ENCODE measurements at regions not wholly inside any gene's neighbourhood (a gene's known extent, or its start where the extent isn't known, plus 50 kb on each side); places are given as distances from the start of the nearest gene placed in this dataset.

DNA sequence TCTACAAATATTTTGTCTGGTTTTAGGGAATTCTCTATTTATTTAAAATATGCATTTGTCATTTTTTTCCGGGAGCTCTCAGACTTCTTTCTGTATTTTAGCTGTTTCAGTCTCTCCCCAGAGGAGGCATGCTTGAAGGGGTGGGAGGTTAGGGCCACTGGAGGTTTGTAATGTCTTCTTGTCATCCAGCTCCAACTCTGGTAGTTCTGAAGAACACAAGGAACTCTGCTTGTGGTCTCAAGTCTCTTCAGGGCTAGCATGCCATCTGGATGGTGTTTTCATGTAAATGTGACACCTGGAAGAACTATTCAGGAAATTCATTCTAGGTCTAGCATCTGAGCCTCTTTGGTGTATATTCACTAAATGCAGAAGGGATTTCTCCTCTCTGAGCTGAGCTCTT, 518.4 kb upstream of the DCC start:
- Histone ChIP-seq H3K9me3 (replicated peaks; ENCODE audit: low read length) (peaks cover 3% of the 10 kb centered on the region), H3K36me3 (ENCODE audit: insufficient read depth, low read length) (no peaks in the 10 kb centered on the region), H3K4me1 (ENCODE audit: control insufficient read depth, insufficient read depth, low read length) (no peaks in the 10 kb centered on the region), H3K4me3 (ENCODE audit: low read length) (no peak overlapping the region), H3K4me2 (ENCODE audit: low read length) (no peak overlapping the region), H3K9ac (ENCODE audit: low read depth, low read length) (no peak overlapping the region), H3K27me3 (ENCODE audit: control insufficient read depth, insufficient read depth, low read length) (no peaks in the 10 kb centered on the region)

DNA sequence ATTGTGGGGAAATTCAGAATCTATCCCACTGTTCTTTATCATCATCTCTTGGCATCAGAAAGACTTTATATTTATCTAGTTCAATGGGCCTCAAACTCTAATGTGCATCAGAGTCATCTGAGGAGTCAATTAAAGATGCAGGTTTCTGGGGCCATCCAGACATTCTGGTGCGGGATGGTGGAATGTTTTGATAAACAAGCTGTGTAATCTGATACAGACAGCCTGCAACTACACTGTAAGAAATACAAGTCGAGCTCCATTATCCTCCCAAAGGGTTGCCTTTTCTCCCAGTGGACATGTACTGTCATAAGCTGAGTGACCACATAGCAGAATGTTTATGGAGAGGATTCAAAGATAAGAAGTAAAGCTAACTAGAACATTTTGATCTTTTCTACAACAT, 515.3 kb upstream of the DCC start:
- H3K4me3 ChIP-seq (ENCODE audit: low read length), result no peak overlapping the region
- no peaks in the 10 kb centered on the region for H3K4me1 ChIP-seq (ENCODE audit: control insufficient read depth, insufficient read depth, low read length)
- H3K27me3 ChIP-seq (ENCODE audit: control insufficient read depth, insufficient read depth, low read length), result no peaks in the 10 kb centered on the region
- peaks cover 3% of the 10 kb centered on the region for H3K9me3 ChIP-seq (replicated peaks; ENCODE audit: low read length)
- H3K36me3 ChIP-seq (ENCODE audit: insufficient read depth, low read length), result no peaks in the 10 kb centered on the region
- no peak overlapping the region for H3K9ac ChIP-seq (ENCODE audit: low read depth, low read length)
- no peak overlapping the region for H3K4me2 ChIP-seq (ENCODE audit: low read length)

DNA sequence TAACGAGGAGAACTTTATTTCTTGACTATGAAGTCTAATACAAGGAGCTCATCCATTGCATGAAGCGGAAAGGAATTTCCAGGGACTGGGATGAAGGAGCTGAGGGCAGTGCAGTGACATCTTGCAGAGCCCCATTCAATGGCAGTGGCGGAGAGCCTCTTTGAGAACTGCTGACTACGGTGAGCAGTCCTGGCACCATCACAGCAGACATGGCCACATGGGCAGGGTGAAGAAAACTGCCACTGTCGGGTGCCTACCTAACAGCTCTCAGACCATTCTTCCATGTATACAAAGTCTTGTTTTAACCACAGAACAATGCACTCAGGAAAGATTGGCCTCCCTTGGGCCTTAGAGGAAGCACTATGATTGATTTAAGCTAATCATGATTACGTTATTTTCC, 506.1 kb upstream of the DCC start:
- no peak overlapping the region for H3K9ac ChIP-seq (ENCODE audit: low read depth, low read length)
- no peak overlapping the region for H3K4me3 ChIP-seq (ENCODE audit: low read length)
- no peak overlapping the region for H3K4me2 ChIP-seq (ENCODE audit: low read length)
- no peaks in the 10 kb centered on the region for H3K4me1 ChIP-seq (ENCODE audit: control insufficient read depth, insufficient read depth, low read length)
- peaks cover 3% of the 10 kb centered on the region for H3K9me3 ChIP-seq (replicated peaks; ENCODE audit: low read length)
- no peaks in the 10 kb centered on the region for H3K36me3 ChIP-seq (ENCODE audit: insufficient read depth, low read length)
- no peaks in the 10 kb centered on the region for H3K27me3 ChIP-seq (ENCODE audit: control insufficient read depth, insufficient read depth, low read length)

DNA sequence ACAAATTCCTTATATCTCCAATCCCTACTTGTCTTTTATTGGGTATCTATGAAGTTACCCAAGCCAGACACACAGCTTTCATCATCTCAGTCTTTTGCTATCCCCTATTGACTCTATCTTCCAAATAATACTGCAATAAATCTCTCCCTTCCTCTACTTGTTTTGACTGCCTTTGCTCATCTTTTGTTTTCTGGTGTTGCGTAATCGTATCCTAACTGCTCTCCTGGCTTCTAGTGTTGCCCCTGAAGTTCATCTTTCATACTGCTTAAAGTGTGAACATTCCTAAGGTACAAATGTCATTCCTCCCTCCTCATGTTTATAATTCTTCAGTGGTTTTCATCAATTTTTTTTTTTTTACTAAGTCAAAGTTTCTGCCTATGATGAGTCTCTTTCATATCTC, 491.3 kb upstream of the DCC start:
- Histone ChIP-seq H3K4me2 (ENCODE audit: low read length) (no peak overlapping the region), H3K9me3 (replicated peaks; ENCODE audit: low read length) (peaks cover 3% of the 10 kb centered on the region)

DNA sequence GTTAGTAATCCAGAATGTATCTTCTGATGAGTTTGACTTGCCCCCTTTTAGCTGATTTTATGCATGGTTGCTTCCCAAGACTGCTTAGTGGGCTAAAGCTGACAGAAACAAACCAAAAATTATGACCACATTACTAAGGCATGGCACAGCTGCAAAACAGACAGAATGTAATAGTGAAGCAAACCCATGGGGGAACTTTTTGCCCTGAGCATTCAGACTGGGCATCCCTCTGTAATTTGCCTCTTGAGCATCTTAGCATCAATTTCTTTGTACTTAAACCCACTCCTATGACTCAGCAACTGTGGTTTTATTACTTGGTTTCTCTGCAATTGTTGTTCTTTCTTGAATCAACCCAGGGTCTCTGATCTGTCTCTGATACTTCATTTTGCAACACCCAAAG, 487.3 kb upstream of the DCC start:
- no peaks in the 10 kb centered on the region for H3K36me3 ChIP-seq (ENCODE audit: insufficient read depth, low read length)
- peaks cover 3% of the 10 kb centered on the region for H3K9me3 ChIP-seq (replicated peaks; ENCODE audit: low read length)
- no peak overlapping the region for H3K9ac ChIP-seq (ENCODE audit: low read depth, low read length)
- no peaks in the 10 kb centered on the region for H3K4me1 ChIP-seq (ENCODE audit: control insufficient read depth, insufficient read depth, low read length)
- H3K27me3 ChIP-seq (ENCODE audit: control insufficient read depth, insufficient read depth, low read length), result no peaks in the 10 kb centered on the region
- H3K4me2 ChIP-seq (ENCODE audit: low read length), result no peak overlapping the region
- no peak overlapping the region for H3K4me3 ChIP-seq (ENCODE audit: low read length)

More for the DNA sequence above, 491.3 kb upstream of the DCC start:
- Histone ChIP-seq H3K4me3 (ENCODE audit: low read length) (no peak overlapping the region), H3K36me3 (ENCODE audit: insufficient read depth, low read length) (no peaks in the 10 kb centered on the region), H3K4me1 (ENCODE audit: control insufficient read depth, insufficient read depth, low read length) (no peaks in the 10 kb centered on the region), H3K9ac (ENCODE audit: low read depth, low read length) (no peak overlapping the region), H3K27me3 (ENCODE audit: control insufficient read depth, insufficient read depth, low read length) (no peaks in the 10 kb centered on the region)

DNA sequence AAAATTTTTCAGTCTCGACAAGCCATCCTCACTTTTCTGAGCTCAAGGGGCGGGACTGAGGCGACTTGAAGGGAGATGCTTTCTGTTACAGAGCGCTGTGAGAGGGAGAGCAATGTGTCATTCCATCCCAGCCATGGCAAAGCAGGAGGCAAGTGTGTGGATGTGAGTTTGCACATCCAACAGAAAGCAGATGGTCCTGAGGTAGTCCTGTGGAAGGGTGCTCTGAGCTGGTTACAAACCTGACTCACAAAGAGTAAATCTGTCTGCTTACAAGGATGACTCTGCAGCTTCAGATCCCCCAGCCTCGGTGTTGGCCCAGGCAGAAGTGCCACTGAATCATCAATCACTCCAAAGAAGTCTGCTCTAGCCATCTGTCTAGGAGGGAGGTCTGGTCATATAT, 482.0 kb upstream of the DCC start:
- H3K9me3 ChIP-seq (replicated peaks; ENCODE audit: low read length), result peaks cover 7% of the 10 kb centered on the region
- no peak overlapping the region for H3K4me3 ChIP-seq (ENCODE audit: low read length)
- no peak overlapping the region for H3K9ac ChIP-seq (ENCODE audit: low read depth, low read length)
- no peak overlapping the region for H3K4me2 ChIP-seq (ENCODE audit: low read length)
- H3K4me1 ChIP-seq (ENCODE audit: control insufficient read depth, insufficient read depth, low read length), result no peaks in the 10 kb centered on the region
- H3K36me3 ChIP-seq (ENCODE audit: insufficient read depth, low read length), result no peaks in the 10 kb centered on the region
- H3K27me3 ChIP-seq (ENCODE audit: control insufficient read depth, insufficient read depth, low read length), result no peaks in the 10 kb centered on the region

DNA sequence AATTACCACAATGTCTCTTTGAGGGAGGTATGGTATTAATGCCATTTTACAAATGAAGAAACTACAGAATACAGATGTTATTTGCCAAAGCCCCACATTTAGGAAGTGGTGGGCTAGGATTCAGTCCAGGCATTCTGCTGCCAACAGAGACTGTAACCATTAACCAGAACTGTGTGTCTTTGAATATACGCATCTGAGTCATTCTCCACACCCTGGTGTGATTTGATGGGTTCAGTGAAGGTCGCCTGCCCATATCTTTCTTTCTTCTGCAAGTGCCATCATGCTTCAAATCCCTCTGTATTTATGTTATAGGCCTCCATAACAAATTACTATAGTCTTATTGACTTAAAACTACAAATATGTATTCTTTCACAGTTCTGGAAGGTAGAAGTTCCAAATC, 479.0 kb upstream of the DCC start:
- Histone ChIP-seq H3K4me3 (ENCODE audit: low read length) (no peak overlapping the region), H3K9me3 (replicated peaks; ENCODE audit: low read length) (peaks cover 7% of the 10 kb centered on the region), H3K9ac (ENCODE audit: low read depth, low read length) (no peak overlapping the region), H3K27me3 (ENCODE audit: control insufficient read depth, insufficient read depth, low read length) (no peaks in the 10 kb centered on the region), H3K4me1 (ENCODE audit: control insufficient read depth, insufficient read depth, low read length) (no peaks in the 10 kb centered on the region), H3K4me2 (ENCODE audit: low read length) (no peak overlapping the region), H3K36me3 (ENCODE audit: insufficient read depth, low read length) (no peaks in the 10 kb centered on the region)

DNA sequence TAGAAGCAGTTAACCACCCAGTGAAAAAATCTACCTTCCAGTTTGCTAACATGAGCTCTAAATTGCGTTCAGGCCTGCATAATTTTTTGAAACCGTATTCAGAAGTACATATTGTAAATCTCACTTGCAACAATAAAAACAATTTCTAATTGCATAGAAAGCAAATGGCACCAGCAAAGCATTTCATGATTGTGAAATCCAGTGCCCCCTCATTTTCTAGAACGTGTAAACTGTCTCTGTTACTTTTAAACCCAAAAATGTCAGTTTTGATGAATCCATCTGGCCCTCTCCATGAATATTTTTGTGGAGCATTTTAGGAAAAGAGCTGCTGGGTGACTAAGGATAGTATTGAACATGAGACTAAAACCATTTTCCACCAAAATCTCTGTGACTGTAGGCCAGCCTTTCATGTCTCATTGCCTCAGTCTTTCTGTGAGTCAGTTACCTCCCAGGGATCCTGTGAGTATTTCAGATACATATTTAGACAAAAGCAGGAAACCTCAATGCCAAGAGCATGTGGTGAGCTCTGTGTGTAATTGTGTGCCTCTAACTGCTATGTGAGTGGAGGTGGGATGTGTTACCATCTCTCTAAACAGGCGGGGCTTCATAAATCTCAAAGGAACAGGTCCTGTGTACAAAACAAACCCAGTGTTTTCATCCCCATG, 477.8 kb upstream of the DCC start:
- H3K4me3 ChIP-seq (ENCODE audit: low read length), result no peak overlapping the region
- no peaks in the 10 kb centered on the region for H3K27me3 ChIP-seq (ENCODE audit: control insufficient read depth, insufficient read depth, low read length)
- no peak overlapping the region for H3K9ac ChIP-seq (ENCODE audit: low read depth, low read length)
- peaks cover 7% of the 10 kb centered on the region for H3K9me3 ChIP-seq (replicated peaks; ENCODE audit: low read length)
- H3K4me2 ChIP-seq (ENCODE audit: low read length), result no peak overlapping the region
- H3K4me1 ChIP-seq (ENCODE audit: control insufficient read depth, insufficient read depth, low read length), result no peaks in the 10 kb centered on the region
- H3K36me3 ChIP-seq (ENCODE audit: insufficient read depth, low read length), result no peaks in the 10 kb centered on the region

DNA sequence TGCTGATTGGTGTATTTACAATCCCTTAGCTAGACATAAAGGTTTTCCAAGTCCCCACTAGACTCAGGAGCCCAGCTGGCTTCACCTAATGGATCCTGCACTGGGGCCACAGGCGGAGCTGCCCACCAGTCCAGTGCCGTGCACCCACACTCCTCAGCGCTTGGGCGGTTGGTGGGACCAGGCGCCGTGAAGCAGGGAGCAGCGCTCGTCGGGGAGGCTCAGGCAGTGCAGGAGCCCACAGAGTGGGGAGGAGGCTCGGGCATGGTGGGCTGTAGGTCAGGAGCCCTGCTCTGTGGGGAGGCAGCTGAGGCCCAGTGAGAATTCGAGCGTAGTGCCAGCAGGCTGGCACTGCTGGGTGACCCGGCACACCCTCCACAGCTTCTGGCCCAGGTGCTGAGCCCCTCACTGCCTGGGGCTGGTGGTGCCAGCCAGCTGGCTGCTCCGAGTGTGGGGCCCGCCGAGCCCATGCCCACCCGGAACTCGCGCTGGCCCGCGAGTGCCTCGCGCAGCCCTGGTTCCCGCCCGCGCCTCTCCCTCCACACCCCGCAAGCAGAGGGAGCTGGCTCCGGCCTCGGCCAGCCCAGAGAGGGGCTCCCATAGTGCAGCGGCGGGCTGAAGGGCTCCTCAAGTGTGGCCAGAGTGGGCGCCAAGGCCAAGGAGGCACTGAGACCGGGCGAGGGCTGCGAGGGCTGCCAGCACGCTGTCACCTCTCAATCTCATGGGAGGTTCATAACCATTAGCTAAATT, 475.6 kb upstream of the DCC start:
- H3K4me3 ChIP-seq (ENCODE audit: low read length), result no peak overlapping the region

DNA sequence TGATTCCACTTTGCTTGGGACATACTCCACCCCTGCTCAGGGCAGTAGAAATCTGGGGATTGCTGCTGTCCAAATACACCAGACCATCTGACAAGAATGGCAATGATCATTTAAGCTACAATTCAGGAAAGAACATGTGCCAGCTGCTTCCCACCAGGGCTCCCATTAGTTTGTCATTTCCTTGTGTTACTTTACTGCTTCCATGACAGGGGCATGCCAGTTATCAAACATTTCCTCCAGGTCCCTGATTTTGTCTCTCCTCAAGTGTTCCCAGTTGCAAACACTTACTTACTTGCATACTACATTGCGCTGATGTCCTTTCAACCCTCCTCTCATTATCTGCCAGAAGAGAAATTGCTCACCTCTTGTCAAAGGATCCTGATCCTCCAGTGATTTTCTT, 474.5 kb upstream of the DCC start:
- Histone ChIP-seq H3K27me3 (ENCODE audit: control insufficient read depth, insufficient read depth, low read length) (no peaks in the 10 kb centered on the region), H3K9ac (ENCODE audit: low read depth, low read length) (no peak overlapping the region), H3K9me3 (replicated peaks; ENCODE audit: low read length) (no peaks in the 10 kb centered on the region), H3K4me2 (ENCODE audit: low read length) (no peak overlapping the region), H3K36me3 (ENCODE audit: insufficient read depth, low read length) (no peaks in the 10 kb centered on the region), H3K4me3 (ENCODE audit: low read length) (no peak overlapping the region), H3K4me1 (ENCODE audit: control insufficient read depth, insufficient read depth, low read length) (no peaks in the 10 kb centered on the region)

More for the DNA sequence above, 475.6 kb upstream of the DCC start:
- H3K27me3 ChIP-seq (ENCODE audit: control insufficient read depth, insufficient read depth, low read length), result no peaks in the 10 kb centered on the region
- H3K4me1 ChIP-seq (ENCODE audit: control insufficient read depth, insufficient read depth, low read length), result no peaks in the 10 kb centered on the region
- H3K4me2 ChIP-seq (ENCODE audit: low read length), result no peak overlapping the region
- no peaks in the 10 kb centered on the region for H3K9me3 ChIP-seq (replicated peaks; ENCODE audit: low read length)
- no peaks in the 10 kb centered on the region for H3K36me3 ChIP-seq (ENCODE audit: insufficient read depth, low read length)
- H3K9ac ChIP-seq (ENCODE audit: low read depth, low read length), result no peak overlapping the region

DNA sequence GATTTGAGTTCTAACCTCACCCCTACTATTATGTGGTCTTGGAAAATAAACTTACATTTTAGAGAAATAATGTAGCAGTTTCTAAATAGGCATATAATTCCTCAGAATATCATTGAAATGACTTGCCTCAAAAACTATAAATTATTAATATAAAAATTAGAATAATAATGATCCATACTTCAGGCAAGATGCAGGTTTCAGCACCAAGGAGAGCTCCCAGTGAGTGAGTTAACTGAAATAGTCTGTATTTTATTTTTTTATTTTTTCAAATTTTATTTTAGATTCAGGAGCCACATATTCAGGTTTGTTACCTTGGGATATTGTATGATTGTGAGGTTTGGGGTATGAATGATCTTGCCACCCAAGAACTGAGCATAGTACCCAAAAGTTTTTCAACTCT, 472.2 kb upstream of the DCC start:
- Histone ChIP-seq H3K4me1 (ENCODE audit: control insufficient read depth, insufficient read depth, low read length) (no peaks in the 10 kb centered on the region), H3K9ac (ENCODE audit: low read depth, low read length) (no peak overlapping the region), H3K36me3 (ENCODE audit: insufficient read depth, low read length) (no peaks in the 10 kb centered on the region), H3K4me3 (ENCODE audit: low read length) (no peak overlapping the region), H3K9me3 (replicated peaks; ENCODE audit: low read length) (no peaks in the 10 kb centered on the region), H3K27me3 (ENCODE audit: control insufficient read depth, insufficient read depth, low read length) (no peaks in the 10 kb centered on the region), H3K4me2 (ENCODE audit: low read length) (no peak overlapping the region)

DNA sequence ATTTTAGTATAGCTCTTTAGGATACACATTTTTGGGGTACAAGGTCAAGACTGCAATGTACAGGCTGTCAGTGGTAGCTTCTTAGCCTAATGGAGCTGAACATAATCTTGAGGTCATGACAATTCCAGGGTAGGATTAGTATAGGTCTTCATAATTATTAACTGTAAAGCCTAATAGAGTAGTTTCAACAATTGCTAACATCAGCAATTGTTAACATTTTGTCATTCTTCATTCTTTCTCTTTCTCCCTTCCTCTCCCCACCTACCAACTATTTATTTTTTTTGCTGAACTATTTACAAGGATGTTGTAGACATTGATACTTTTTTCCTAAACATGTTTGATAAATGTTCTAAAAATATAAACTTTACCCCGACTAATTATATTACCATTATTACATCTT, 461.3 kb upstream of the DCC start:
- Histone ChIP-seq H3K27me3 (ENCODE audit: control insufficient read depth, insufficient read depth, low read length) (no peaks in the 10 kb centered on the region), H3K9ac (ENCODE audit: low read depth, low read length) (no peak overlapping the region), H3K9me3 (replicated peaks; ENCODE audit: low read length) (peaks cover 14% of the 10 kb centered on the region), H3K4me3 (ENCODE audit: low read length) (no peak overlapping the region), H3K36me3 (ENCODE audit: insufficient read depth, low read length) (no peaks in the 10 kb centered on the region), H3K4me2 (ENCODE audit: low read length) (no peak overlapping the region), H3K4me1 (ENCODE audit: control insufficient read depth, insufficient read depth, low read length) (no peaks in the 10 kb centered on the region)
